K562 (cell line): ENCODE measurements at regions not wholly inside any gene's neighbourhood (a gene's known extent, or its start where the extent isn't known, plus 50 kb on each side); places are given as distances from the start of the nearest gene placed in this dataset.

ENCODE experiments used
- ATAC-seq: fragments of 200-7000 bp; cut with Tn5 transposase; 3 replicates; pipeline ENCODE4 v1.9.1; 2020; ENCODE audit warnings: moderate library complexity
- BruUV-seq: library from RNA; stranded (reverse); fragments of 400-500 nt; replicated peaks from 2 replicates; lab custom pipeline; 2021; lab: Mats Ljungman, UMichigan
- CTCF ChIA-PET: fragments of 300-600 bp; formaldehyde crosslinking; extraction: SDS; loops from one replicate; lab custom pipeline; 2021; ENCODE audit warnings: low intra/inter-chr PET ratio; lab: Yijun Ruan, JAX
- POLR2A ChIA-PET: fragments of 300-600, 350-650 bp; sonication (Branson Sonifier 250); formaldehyde crosslinking; extraction: SDS; loops from one replicate; lab custom pipeline; 2021; ENCODE audit warnings: antibody characterized with exemption, inconsistent platforms; lab: Yijun Ruan, JAX
- DNase-seq, 4 experiments: peaks; one replicate each; pipeline versions ENCODE4 v3.0.0 to v3.0.0-alpha.2; 2011 to 2018; ENCODE audit warnings: low spot score in 3 of 4, mixed read lengths in 3 of 4; ENCODE audit errors: extremely low read depth in 1 of 4
- FAIRE-seq: peaks from 2 replicates; lab custom pipeline; 2011; peaks lifted over from hg19 to GRCh38; lab: Jason Lieb, UNC
- H2AFZ ChIP-seq: 2 replicates; pipeline ENCODE4 v1.6.0; 2011; ENCODE audit warnings: low read depth, low read length, control low read depth, inconsistent platforms
- H3K27ac ChIP-seq: fragments of 200-600 bp; 3 replicates; pipeline ENCODE4 v1.8.0; 2011; ENCODE audit warnings: low read depth, mild to moderate bottlenecking, control low read depth, inconsistent platforms, low read length, moderate library complexity, mixed read lengths; ENCODE audit errors: extremely low read depth
- H3K27me3 ChIP-seq, 2 experiments: fragments of 300-600 bp in 1 of 2; 2 replicates in 1 of 2; 3 replicates in 1 of 2; pipeline versions ENCODE4 v1.6.0 to v1.8.0; 2011; ENCODE audit warnings: inconsistent platforms in 2 of 2, low read length in 2 of 2, mild to moderate bottlenecking in 1 of 2, mixed read lengths in 1 of 2, moderate library complexity in 1 of 2; ENCODE audit not compliant: control insufficient read depth in 2 of 2, insufficient read depth in 2 of 2
- H3K36me3 ChIP-seq: fragments of 300-600 bp; 3 replicates; pipeline ENCODE4 v1.8.0; 2011; ENCODE audit warnings: mild to moderate bottlenecking, low read length, inconsistent platforms; ENCODE audit not compliant: control insufficient read depth, insufficient read depth
- H3K4me1 ChIP-seq, 2 experiments: fragments of 200-600 bp in 1 of 2; replicated peaks in 1 of 2; 2 replicates in 1 of 2; 3 replicates in 1 of 2; pipeline versions ENCODE4 v1.5.1 to v1.8.0; 2011; ENCODE audit warnings: inconsistent platforms in 2 of 2, low read length in 2 of 2, mild to moderate bottlenecking in 1 of 2, mixed read lengths in 1 of 2, moderate library complexity in 1 of 2; ENCODE audit not compliant: control insufficient read depth in 2 of 2, insufficient read depth in 2 of 2
- H3K4me2 ChIP-seq: 2 replicates; pipeline ENCODE4 v1.6.1; 2011; ENCODE audit warnings: low read length, control low read depth, inconsistent platforms, mixed read lengths; ENCODE audit not compliant: insufficient read depth
- H3K4me3 ChIP-seq: fragments of 200-600 bp; sonication (generic), shearing (Covaris generic); 2 replicates; pipeline ENCODE4 v1.5.1; 2016; ENCODE audit warnings: control low read depth, inconsistent platforms
- H3K79me2 ChIP-seq: fragments of 200-600 bp; 3 replicates; pipeline ENCODE4 v1.8.0; 2011; ENCODE audit warnings: low read length, inconsistent platforms; ENCODE audit not compliant: control insufficient read depth, insufficient read depth
- H3K9ac ChIP-seq, 2 experiments: 2 replicates each; pipeline versions ENCODE4 v1.6.0 to v1.6.1; 2011; ENCODE audit warnings: low read depth in 2 of 2, low read length in 2 of 2, control low read depth in 1 of 2, inconsistent platforms in 1 of 2, mild to moderate bottlenecking in 1 of 2, mixed read lengths in 1 of 2; ENCODE audit not compliant: insufficient read depth in 1 of 2
- H3K9me1 ChIP-seq: one replicate; pipeline ENCODE4 v1.6.0; 2011; ENCODE audit warnings: inconsistent platforms, mild to moderate bottlenecking, low read length, moderate library complexity; ENCODE audit not compliant: control insufficient read depth, insufficient read depth
- H3K9me3 ChIP-seq: replicated peaks from 2 replicates; pipeline ENCODE4 v1.5.1; 2011; ENCODE audit warnings: low read depth, low read length, inconsistent platforms; ENCODE audit not compliant: control insufficient read depth, insufficient read depth
- H4K20me1 ChIP-seq: replicated peaks from 2 replicates; pipeline ENCODE4 v1.6.1; 2011; ENCODE audit warnings: low read length, inconsistent platforms, mixed read lengths; ENCODE audit not compliant: control insufficient read depth, insufficient read depth
- DIDO1 ChIP-seq: fragments of 450-650 bp; IDR thresholded peaks from 2 replicates; pipeline ENCODE4 v1.6.1; 2016; ENCODE audit warnings: low read depth, missing biosample characterization, missing genetic modification characterization
- E2F4 ChIP-seq: sonication (generic); formaldehyde crosslinking; IDR thresholded peaks from 2 replicates; pipeline ENCODE4 v1.8.0; 2022; ENCODE audit warnings: mild to moderate bottlenecking, low read depth, missing genetic modification reagents
- ETS1 ChIP-seq: conservative IDR thresholded peaks from 2 replicates; pipeline ENCODE4 v1.6.1; 2011; ENCODE audit warnings: low read depth, mild to moderate bottlenecking, low read length; ENCODE audit not compliant: control insufficient read depth
- HEY1 ChIP-seq: fragments of 250-450 bp; sonication (Bioruptor Pico); IDR thresholded peaks from 2 replicates; pipeline ENCODE4 v1.5.0; 2020; ENCODE audit warnings: mild to moderate bottlenecking, moderate library complexity, borderline replicate concordance
- MAFG ChIP-seq: fragments of 450-650 bp; conservative IDR thresholded peaks from 2 replicates; pipeline ENCODE4 v1.6.1; 2016; ENCODE audit warnings: missing genetic modification characterization, missing compliant biosample characterization
- NFATC3 ChIP-seq: fragments of 450-650 bp; IDR thresholded peaks from 2 replicates; pipeline ENCODE4 v1.6.1; 2017; ENCODE audit warnings: mild to moderate bottlenecking
- NFRKB ChIP-seq: fragments of 450-650 bp; IDR thresholded peaks from 2 replicates; pipeline ENCODE4 v1.6.1; 2016; ENCODE audit warnings: low read depth
- NONO ChIP-seq, 2 experiments: fragments of 200-400 bp in 1 of 2; fragments of 450-650 bp in 1 of 2; formaldehyde crosslinking in 1 of 2; IDR thresholded peaks; 2 replicates each; pipeline ENCODE4 v1.6.1; 2017; ENCODE audit warnings: low read depth in 2 of 2, mild to moderate bottlenecking in 2 of 2, moderate library complexity in 2 of 2, low read length in 1 of 2
- PHB ChIP-seq: fragments of 250-450 bp; sonication (Bioruptor Pico); IDR thresholded peaks from 2 replicates; pipeline ENCODE4 v1.5.0; 2021
- SP2 ChIP-seq: IDR thresholded peaks from 2 replicates; pipeline ENCODE4 v1.6.1; 2011; ENCODE audit warnings: mild to moderate bottlenecking, low read depth, low read length, moderate library complexity; ENCODE audit not compliant: poor library complexity, severe bottlenecking; ENCODE audit errors: extremely low read depth
- SUPT5H ChIP-seq: fragments of 450-650 bp; IDR thresholded peaks from 2 replicates; pipeline ENCODE4 v1.6.1; 2016
- TAF9B ChIP-seq: fragments of 450-650 bp; IDR thresholded peaks from 2 replicates; pipeline ENCODE4 v1.6.1; 2018; ENCODE audit warnings: mild to moderate bottlenecking; ENCODE audit not compliant: partially characterized antibody
- ZNF3 ChIP-seq: fragments of 250-450 bp; sonication (Bioruptor Pico); IDR thresholded peaks from 2 replicates; pipeline ENCODE4 v1.5.0; 2021; ENCODE audit warnings: mild to moderate bottlenecking, moderate library complexity
- WGBS: fragments of 100-300 bp; shearing (Covaris generic); methylation state at CpG from one replicate; pipeline ENCODE4 v1.1.6; 2016; ENCODE audit warnings: low coverage, mixed read lengths; ENCODE audit not compliant: insufficient coverage; ENCODE audit errors: missing lambda C conversion rate; 5-methylcytosine and 5-hydroxymethylcytosine counted together
- in situ Hi-C: fragments of 300-500 bp; cut with MboI; formaldehyde crosslinking; loops from 4 replicates; pipeline ENCODE4 v1.15.0; 2018; ENCODE audit warnings: inconsistent platforms, mixed read lengths
- intact Hi-C: fragments of 100-400 bp; cut with micrococcal nuclease; formaldehyde crosslinking; loops from 2 replicates; pipeline ENCODE4 v1.14.2; 2022

GRCh38 chr4:187251896-187252295 lies 528.2 kb upstream of the FAT1 start:
- Histone ChIP-seq H3K4me1 (no peaks in the 10 kb centered on the region), H3K27me3 (no peaks in the 10 kb centered on the region), H3K9me1 (no peaks in the 10 kb centered on the region), H3K4me3 (no peak overlapping the region), H4K20me1 (no peaks in the 10 kb centered on the region), H3K9ac (no peak overlapping the region), H2AFZ (no peak overlapping the region), H3K27ac (no peak overlapping the region), H3K4me2 (no peak overlapping the region), H3K79me2 (no peaks in the 10 kb centered on the region), H3K9me3 (no peaks in the 10 kb centered on the region), H3K36me3 (no peaks in the 10 kb centered on the region)
- no peak for ATAC-seq
- no peak for FAIRE-seq
- 0% methylated on average over 4 of the region's 4 CpGs for whole genome bisulfite sequencing
- intact Hi-C loops, result no loop called here
- in situ Hi-C loops, result no loop called here
- BruUV-seq, result no TSS peak
- TF ChIP-seq PHB (no peak), NFRKB (no peak), NFATC3 (no peak)
- POLR2A ChIA-PET, result no interaction called here
- CTCF ChIA-PET, result no interaction called here
- no peak for DNase-seq

- no peaks in the 10 kb centered on the region for H3K4me1 ChIP-seq
- H3K79me2 ChIP-seq, result no peaks in the 10 kb centered on the region
- H3K27me3 ChIP-seq, result no peaks in the 10 kb centered on the region
- CTCF ChIA-PET, result no interaction called here
- in situ Hi-C loops, result no loop called here
- intact Hi-C loops, result no loop called here
- ATAC-seq, result no peak
- H3K27ac ChIP-seq, result no peak overlapping the region
- no peaks in the 10 kb centered on the region for H3K9me3 ChIP-seq
- no peak overlapping the region for H2AFZ ChIP-seq
- H3K4me3 ChIP-seq, result no peak overlapping the region
- no peak for TF ChIP-seq SUPT5H
- TF ChIP-seq DIDO1 (tag), result no peak
- no peak for TF ChIP-seq SP2
- no peak for TF ChIP-seq E2F4
- no peak for TF ChIP-seq HEY1 (CRISPR knock-in tag)
- TF ChIP-seq NONO (IDR thresholded peaks at IDR 0.05; ENCODE audit: low read depth in 2 of 2, low read length in 1 of 2), result no peak
- no peak for TF ChIP-seq ETS1
- no peak for TF ChIP-seq ZNF3 (CRISPR knock-in tag)
- TF ChIP-seq MAFG (tag), result no peak
- no peak for TF ChIP-seq TAF9B
- TF ChIP-seq, all 486 proteins: peak for 0
- no peak for DNase-seq
- H3K9ac ChIP-seq, result no peak overlapping the region
- POLR2A ChIA-PET, result no interaction called here
- H3K9me1 ChIP-seq, result no peaks in the 10 kb centered on the region
- no peak overlapping the region for H3K4me2 ChIP-seq
- BruUV-seq, result no TSS peak
- 0% methylated on average over 6 of the region's 6 CpGs for WGBS
- H3K36me3 ChIP-seq, result no peaks in the 10 kb centered on the region
- no peak for FAIRE-seq
- no peaks in the 10 kb centered on the region for H4K20me1 ChIP-seq
These were observed 533.2 kb upstream of the FAT1 start for GRCh38 chr4:187256897-187257296.
